ENCODE measurements at regions not wholly inside any gene's neighbourhood (a gene's known extent, or its start where the extent isn't known, plus 50 kb on each side); places are given as distances from the start of the nearest gene placed in this dataset.

GRCh38 chr7:16170671-16171070 is 250.7 kb downstream of the CRPPA start:
- POLR2A ChIA-PET = no interaction called here
- ATAC-seq (no peak), DNase-seq (no peak)
- H3K36me3 Mint-ChIP-seq (ENCODE audit: low read depth) = no peaks in the 10 kb centered on the region
- H3K27me3 Mint-ChIP-seq = no peaks in the 10 kb centered on the region
- TF ChIP-seq CTCF (IDR thresholded peaks at IDR 0.05) = no peak
- CTCF ChIA-PET = no interaction called here
- H3K4me3 Mint-ChIP-seq = no peak overlapping the region
- intact Hi-C loops (cut with micrococcal nuclease) = no loop called here
- H3K4me1 Mint-ChIP-seq (ENCODE audit: low read depth) = no peaks in the 10 kb centered on the region
- H3K9me3 Mint-ChIP-seq = no peaks in the 10 kb centered on the region
- H3K27ac Mint-ChIP-seq = no peak overlapping the region

GRCh38 chr7:16169537-16169936 is 251.8 kb downstream of the CRPPA start:
- no peak overlapping the region for H3K4me3 Mint-ChIP-seq
- H3K27me3 Mint-ChIP-seq = no peaks in the 10 kb centered on the region
- no peaks in the 10 kb centered on the region for H3K36me3 Mint-ChIP-seq (ENCODE audit: low read depth)
- ChIA-PET POLR2A (no interaction called here), CTCF (no interaction called here)
- no peak for TF ChIP-seq CTCF (IDR thresholded peaks at IDR 0.05)
- intact Hi-C loops (cut with micrococcal nuclease) = no loop called here
- no peak overlapping the region for H3K27ac Mint-ChIP-seq
- ATAC-seq (no peak), DNase-seq (no peak)
- no peaks in the 10 kb centered on the region for H3K4me1 Mint-ChIP-seq (ENCODE audit: low read depth)
- peaks cover 1% of the 10 kb centered on the region for H3K9me3 Mint-ChIP-seq

- CTCF ChIA-PET = no interaction called here
- POLR2A ChIA-PET = no interaction called here
- peaks cover 5% of the 10 kb centered on the region for H3K9me3 Mint-ChIP-seq
- DNase-seq = no peak
- H3K36me3 Mint-ChIP-seq (ENCODE audit: low read depth) = no peaks in the 10 kb centered on the region
- ATAC-seq = no peak
- no peak overlapping the region for H3K27ac Mint-ChIP-seq
- no peaks in the 10 kb centered on the region for H3K27me3 Mint-ChIP-seq
- intact Hi-C loops (cut with micrococcal nuclease) = no loop called here
- H3K4me1 Mint-ChIP-seq (ENCODE audit: low read depth) = no peaks in the 10 kb centered on the region
- no peak for TF ChIP-seq CTCF (IDR thresholded peaks at IDR 0.05)
- no peak overlapping the region for H3K4me3 Mint-ChIP-seq
Measured at GRCh38 chr7:16167526-16167925, 253.8 kb downstream of the CRPPA start.

- CTCF ChIA-PET = no interaction called here
- no peaks in the 10 kb centered on the region for H3K27me3 Mint-ChIP-seq
- H3K36me3 Mint-ChIP-seq (ENCODE audit: low read depth) = no peaks in the 10 kb centered on the region
- DNase-seq (no peak), ATAC-seq (no peak)
- H3K27ac Mint-ChIP-seq = no peak overlapping the region
- H3K9me3 Mint-ChIP-seq = peaks cover 26% of the 10 kb centered on the region
- POLR2A ChIA-PET = interaction anchor here (0.6 kb wide), 1 partner anchor 8 kb away, joined by 4 read pairs; no protein-coding TSS in a partner anchor
- no peaks in the 10 kb centered on the region for H3K4me1 Mint-ChIP-seq (ENCODE audit: low read depth)
- no peak for TF ChIP-seq CTCF (IDR thresholded peaks at IDR 0.05)
- no peak overlapping the region for H3K4me3 Mint-ChIP-seq
- intact Hi-C loops (cut with micrococcal nuclease) = no loop called here
Measured at GRCh38 chr7:16144361-16144760, 277.0 kb downstream of the CRPPA start.

- Mint-ChIP-seq H3K27ac (no peak overlapping the region), H3K4me3 (no peak overlapping the region), H3K9me3 (no peaks in the 10 kb centered on the region), H3K27me3 (no peaks in the 10 kb centered on the region), H3K4me1 (ENCODE audit: low read depth) (no peaks in the 10 kb centered on the region), H3K36me3 (ENCODE audit: low read depth) (no peaks in the 10 kb centered on the region)
- POLR2A ChIA-PET = no interaction called here
- DNase-seq (no peak), ATAC-seq (no peak)
- TF ChIP-seq CTCF (IDR thresholded peaks at IDR 0.05) = no peak
- intact Hi-C loops (cut with micrococcal nuclease) = no loop called here
- CTCF ChIA-PET = no interaction called here
Measured at GRCh38 chr7:16137944-16138343, 283.4 kb downstream of the CRPPA start.
